ENCODE measurements at regions not wholly inside any gene's neighbourhood (a gene's known extent, or its start where the extent isn't known, plus 50 kb on each side); places are given as distances from the start of the nearest gene placed in this dataset.

DNA sequence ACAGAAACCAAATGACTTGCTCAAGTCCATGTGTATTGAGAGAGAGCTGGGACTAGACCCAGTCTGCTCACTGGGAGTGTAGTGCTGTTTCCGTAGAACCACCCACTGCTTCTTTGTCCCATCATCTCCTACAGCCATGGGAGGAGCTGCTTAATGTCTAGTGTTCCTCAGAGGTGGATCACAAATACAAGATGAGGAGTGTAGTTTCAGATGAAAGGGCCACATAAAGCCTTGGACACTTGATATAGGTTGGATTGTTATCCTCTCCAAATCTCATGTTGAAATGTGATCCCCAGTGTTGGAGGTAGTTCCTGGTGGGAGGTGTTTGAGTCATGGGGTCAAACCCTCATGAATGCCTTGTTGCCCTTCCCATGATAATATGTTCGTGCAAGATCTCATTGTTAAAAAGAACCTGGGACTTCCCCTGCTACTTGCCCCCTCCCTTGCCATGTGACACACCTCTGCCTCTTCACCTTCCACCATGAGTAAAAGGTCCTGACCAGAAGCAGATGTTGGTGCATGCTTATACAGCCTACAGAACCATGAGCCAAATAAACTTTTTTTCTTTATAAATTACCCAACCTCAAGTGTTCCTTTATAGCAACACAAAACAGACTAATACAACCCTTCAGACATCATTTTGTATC is 127.5 kb upstream of the DNAH14 start:
- CTCF ChIA-PET (ENCODE audit: partially characterized antibody) = no interaction called here
- H2AFZ ChIP-seq (ENCODE audit: low read length) = peak overlapping the region; percentile 28; the same call in 1 of the 2 replicates
- DNase-seq (ENCODE audit: low read depth in 1 of 2, low spot score in 2 of 2) = no peak
- TF ChIP-seq BCL11A (IDR thresholded peaks at IDR 0.05; ENCODE audit: low read depth in 2 of 2, low read length in 2 of 2) (no peak), ZNF274 (IDR thresholded peaks at IDR 0.05; ENCODE audit: borderline replicate concordance, extremely low read depth, low read length) (no peak), SUZ12 (IDR thresholded peaks at IDR 0.05; ENCODE audit: low read length) (no peak), TAF7 (optimal IDR thresholded peaks at IDR 0.05; ENCODE audit: borderline replicate concordance, low read depth, low read length) (no peak), ASH2L (IDR thresholded peaks at IDR 0.05; ENCODE audit: low read length) (no peak), RBBP5 (IDR thresholded peaks at IDR 0.05; ENCODE audit: borderline replicate concordance, low read depth, low read length) (no peak)
- TF ChIP-seq, protein P1, sequence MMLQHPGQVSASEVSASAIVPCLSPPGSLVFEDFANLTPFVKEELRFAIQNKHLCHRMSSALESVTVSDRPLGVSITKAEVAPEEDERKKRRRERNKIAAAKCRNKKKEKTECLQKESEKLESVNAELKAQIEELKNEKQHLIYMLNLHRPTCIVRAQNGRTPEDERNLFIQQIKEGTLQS (IDR thresholded peaks at IDR 0.05; ENCODE audit: insufficient read depth, low read depth, low read length) = no peak

More for the DNA sequence above, 127.5 kb upstream of the DNAH14 start:
- Histone ChIP-seq H4K8ac (ENCODE audit: extremely low read depth, insufficient read depth, low read length) (no peak overlapping the region), H2BK120ac (replicated peaks; ENCODE audit: low read depth, low read length) (peak overlapping the region; percentile 3), H3K27me3 (replicated peaks in 1 of 4; ENCODE audit: control insufficient read depth in 3 of 4, extremely low read depth in 1 of 4, insufficient read depth in 3 of 4, low read length in 3 of 4) (no peaks in the 10 kb centered on the region), H4K5ac (ENCODE audit: insufficient read length, low read depth, low read length) (peak overlapping the region; percentile 13), H3K9me3 (ENCODE audit: insufficient read depth in 2 of 2, low read depth in 1 of 2, low read length in 1 of 2) (no peaks in the 10 kb centered on the region), H3K56ac (replicated peaks; ENCODE audit: insufficient read length, low read depth, low read length) (no peak overlapping the region), H3K4me3 (ENCODE audit: extremely low read depth in 1 of 4, insufficient read depth in 2 of 4, low read depth in 3 of 4, low read length in 4 of 4) (no peak overlapping the region), H3K23ac (ENCODE audit: insufficient read length) (no peak overlapping the region), H3K18ac (ENCODE audit: extremely low read depth, low read length) (0 out of 2 replicates have a peak overlapping the region, but pooled peaks have one; percentile 40), H3K4me2 (ENCODE audit: insufficient read depth in 1 of 2, low read depth in 2 of 2, low read length in 2 of 2) (no peak overlapping the region), H2BK5ac (ENCODE audit: low read depth, low read length) (peak overlapping the region; percentile 45; the same call in 1 of the 2 replicates), H3K36me3 (ENCODE audit: control insufficient read depth in 2 of 4, insufficient read depth in 4 of 4, low read length in 3 of 4) (no peaks in the 10 kb centered on the region), H4K20me1 (replicated peaks in 1 of 2; ENCODE audit: control insufficient read depth in 1 of 2, insufficient read depth in 2 of 2, low read length in 2 of 2) (no peaks in the 10 kb centered on the region), H3K4me1 (replicated peaks in 1 of 4; ENCODE audit: control insufficient read depth in 3 of 4, insufficient read depth in 4 of 4, low read length in 3 of 4) (peaks cover 0 to 13% (median 10%) of the 10 kb centered on the region in 4 experiments; a peak in 5 of 7 replicates), H3K27ac (ENCODE audit: low read depth, low read length) (no peak overlapping the region), H3K4ac (replicated peaks; ENCODE audit: insufficient read length, low read depth, low read length) (no peak overlapping the region), H3K79me1 (ENCODE audit: low read depth, low read length) (no peaks in the 10 kb centered on the region), H2BK12ac (ENCODE audit: low read depth, low read length) (peak overlapping the region; percentile 22; the same call in 1 of the 2 replicates), H3K23me2 (ENCODE audit: low read depth, low read length) (no peaks in the 10 kb centered on the region), H3K79me2 (ENCODE audit: control insufficient read depth in 1 of 2, insufficient read depth in 2 of 2, low read length in 2 of 2) (no peaks in the 10 kb centered on the region), H4K91ac (replicated peaks; ENCODE audit: insufficient read length, low read length) (peak overlapping the region; percentile 1), H3K9ac (replicated peaks in 1 of 4; ENCODE audit: extremely low read depth in 1 of 4, low read depth in 3 of 4, low read length in 3 of 4) (no peak overlapping the region), H2AK5ac (ENCODE audit: low read depth, low read length) (no peak overlapping the region), H3K14ac (ENCODE audit: insufficient read length) (no peak overlapping the region), H2BK15ac (ENCODE audit: low read length) (no peak overlapping the region), H2BK20ac (ENCODE audit: low read length) (peak overlapping the region; percentile 95; the same call in 1 of the 2 replicates)
- no peak for FAIRE-seq
- WGBS, 2 experiments (ENCODE audit: extremely low coverage in 1 of 2, insufficient coverage in 1 of 2, insufficient read length in 1 of 2, insufficient replicate concordance in 2 of 2, low coverage in 1 of 2, low lambda C conversion rate in 2 of 2, missing lambda C conversion rate in 1 of 2) = 61% methylated on average over 2 of the region's 2 CpGs; no CpG with 5 or more reads in 1 of the 2 experiments
- POLR2A ChIA-PET (ENCODE audit: partially characterized antibody) = no interaction called here
